HAP-1 (cell line): ENCODE measurements at regions not wholly inside any gene's neighbourhood (a gene's known extent, or its start where the extent isn't known, plus 50 kb on each side); places are given as distances from the start of the nearest gene placed in this dataset.

Source experiments
- DNase-seq, 2 experiments: peaks; one replicate each; pipeline ENCODE4 v3.0.0-alpha.2; 2016 to 2020; ENCODE audit warnings: low spot score in 2 of 2
- H3K27me3 ChIP-seq: fragments of 250-450 bp; sonication (Bioruptor Pico); 2 replicates; pipeline ENCODE4 v1.5.1; 2020; ENCODE audit warnings: low read depth, mild to moderate bottlenecking, moderate library complexity
- H3K36me3 ChIP-seq: fragments of 250-450 bp; sonication (Bioruptor Pico); replicated peaks from 2 replicates; pipeline ENCODE4 v1.5.1; 2020; ENCODE audit warnings: mild to moderate bottlenecking
- H3K4me1 ChIP-seq: fragments of 250-450 bp; sonication (Bioruptor Pico); 2 replicates; pipeline ENCODE4 v1.5.1; 2020; ENCODE audit warnings: mild to moderate bottlenecking
- H3K4me3 ChIP-seq: fragments of 250-450 bp; sonication (Bioruptor Pico); 2 replicates; pipeline ENCODE4 v1.5.1; 2020; ENCODE audit warnings: mild to moderate bottlenecking, moderate library complexity
- H3K9me3 ChIP-seq: fragments of 250-450 bp; sonication (Bioruptor Pico); 2 replicates; pipeline ENCODE4 v1.5.1; 2020; ENCODE audit warnings: mild to moderate bottlenecking, moderate library complexity
- in situ Hi-C: fragments of 300-500 bp; cut with MboI; formaldehyde crosslinking; loops from 3 replicates; pipeline ENCODE4 v1.14.3; 2020; ENCODE audit warnings: low sequenced_read_pairs, inconsistent platforms, mixed read lengths

GRCh38 chr20:48544402-48545339 lies 283.1 kb downstream of the PREX1 start:
- no peak overlapping the region for H3K4me3 ChIP-seq
- H3K4me1 ChIP-seq, result no peaks in the 10 kb centered on the region; the same call in 1 of the 2 replicates
- H3K9me3 ChIP-seq, result no peaks in the 10 kb centered on the region
- no peak for DNase-seq
- H3K27me3 ChIP-seq, result no peaks in the 10 kb centered on the region
- in situ Hi-C loops, result no loop called here
- H3K36me3 ChIP-seq, result no peaks in the 10 kb centered on the region

GRCh38 chr20:48541581-48542071 lies 286.2 kb downstream of the PREX1 start:
- in situ Hi-C loops, result no loop called here
- no peak for DNase-seq
- Histone ChIP-seq H3K9me3 (no peaks in the 10 kb centered on the region), H3K36me3 (no peaks in the 10 kb centered on the region), H3K4me3 (no peak overlapping the region), H3K4me1 (peaks cover 10% of the 10 kb centered on the region), H3K27me3 (no peaks in the 10 kb centered on the region)

GRCh38 chr20:48538856-48539255 lies 288.9 kb downstream of the PREX1 start:
- in situ Hi-C loops, result no loop called here
- Histone ChIP-seq H3K27me3 (no peaks in the 10 kb centered on the region), H3K4me1 (peaks cover 10% of the 10 kb centered on the region), H3K36me3 (no peaks in the 10 kb centered on the region), H3K4me3 (no peak overlapping the region), H3K9me3 (no peaks in the 10 kb centered on the region)
- DNase-seq, result no peak

DNA sequence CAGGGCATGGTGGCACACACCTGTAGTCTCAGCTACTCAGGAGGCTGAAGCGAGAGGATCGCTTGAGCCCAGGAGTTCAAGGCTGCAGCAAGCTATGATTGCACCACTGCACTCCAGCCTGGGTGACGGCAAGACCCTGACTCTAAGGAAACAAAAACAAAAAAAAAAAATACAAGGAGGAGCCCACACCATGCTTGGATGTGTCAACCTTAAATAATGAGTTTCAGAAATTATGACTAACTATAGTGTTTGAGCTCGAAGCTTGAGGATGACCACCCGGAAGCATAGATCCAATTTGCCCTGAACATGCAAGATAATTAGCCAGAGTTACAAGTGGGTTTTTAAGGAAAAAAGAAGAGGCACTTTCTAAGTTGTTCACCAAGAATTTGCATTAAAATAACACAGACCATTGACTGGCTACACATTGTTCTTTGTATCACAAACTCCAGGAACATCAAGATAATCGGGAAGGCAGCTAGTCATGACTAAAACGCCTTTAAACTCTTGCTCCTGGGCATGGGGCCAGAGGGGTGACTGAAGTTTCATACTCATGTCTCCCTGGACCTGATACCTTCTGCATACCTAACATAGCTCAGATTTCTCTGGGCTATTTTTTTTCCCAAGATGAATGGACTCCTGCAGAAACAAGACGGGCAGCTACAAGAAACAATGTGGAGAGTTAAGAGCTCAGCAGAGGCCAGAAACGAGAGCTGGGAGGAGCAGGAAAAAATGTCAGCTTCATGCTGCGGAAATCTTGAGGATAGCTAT lies 289.6 kb downstream of the PREX1 start:
- H3K9me3 ChIP-seq, result 0 out of 2 replicates have a peak, but pooled peaks cover 2% of the 10 kb centered on the region
- no peak overlapping the region for H3K4me3 ChIP-seq
- peak; percentile 53 to 75 for DNase-seq
- in situ Hi-C loops, result no loop called here
- H3K27me3 ChIP-seq, result no peaks in the 10 kb centered on the region
- no peaks in the 10 kb centered on the region for H3K36me3 ChIP-seq
- peaks cover 10% of the 10 kb centered on the region for H3K4me1 ChIP-seq

DNA sequence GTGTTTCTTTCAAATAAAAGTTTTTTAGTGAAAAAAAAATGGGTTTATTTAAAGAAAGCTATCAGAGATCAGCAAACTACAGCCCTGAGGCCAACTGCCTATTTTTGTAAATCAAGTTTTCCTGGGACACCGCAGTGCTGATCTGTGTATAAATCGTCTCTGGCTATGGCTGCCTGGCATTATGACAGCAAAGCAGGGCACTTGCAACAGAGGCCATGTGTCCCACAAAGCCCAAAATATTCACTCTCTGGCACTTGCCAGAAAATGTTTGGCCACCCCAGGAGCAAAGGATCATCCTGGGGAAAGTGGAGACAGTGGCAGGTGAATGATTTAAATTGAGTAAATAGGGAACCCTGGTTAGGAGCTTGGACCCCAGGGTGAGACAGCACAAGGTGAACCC lies 291.6 kb downstream of the PREX1 start:
- no peaks in the 10 kb centered on the region for H3K36me3 ChIP-seq
- H3K9me3 ChIP-seq, result 0 out of 2 replicates have a peak, but pooled peaks cover 4% of the 10 kb centered on the region
- H3K4me1 ChIP-seq, result peaks cover 10% of the 10 kb centered on the region
- in situ Hi-C loops, result no loop called here
- DNase-seq, result no peak
- no peak overlapping the region for H3K4me3 ChIP-seq
- H3K27me3 ChIP-seq, result no peaks in the 10 kb centered on the region

GRCh38 chr20:48535556-48535955 lies 292.2 kb downstream of the PREX1 start:
- H3K9me3 ChIP-seq, result 0 out of 2 replicates have a peak, but pooled peaks cover 4% of the 10 kb centered on the region
- in situ Hi-C loops, result no loop called here

DNA sequence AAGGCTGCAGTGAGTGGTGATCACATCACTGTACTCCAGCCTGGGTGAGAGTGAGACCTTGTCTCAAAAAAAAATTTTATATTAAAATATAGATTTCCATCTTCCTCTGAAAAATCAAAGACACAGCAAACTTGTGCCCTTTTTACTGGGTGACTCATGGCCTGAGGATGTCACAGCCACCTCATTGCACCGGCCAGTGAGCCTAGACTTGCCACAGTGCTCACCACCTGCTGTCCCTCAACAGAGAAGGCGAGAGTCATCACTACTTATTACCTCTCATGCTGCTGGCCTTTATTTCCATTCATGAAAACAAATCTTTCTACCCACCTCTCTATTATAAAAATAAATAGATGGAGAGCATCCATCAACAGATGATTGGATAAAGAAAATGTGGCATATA lies 295.8 kb downstream of the PREX1 start:
- DNase-seq, result no peak
- 0 out of 2 replicates have a peak, but pooled peaks cover 4% of the 10 kb centered on the region for H3K9me3 ChIP-seq
- no peak overlapping the region for H3K4me3 ChIP-seq
- no peaks in the 10 kb centered on the region for H3K36me3 ChIP-seq
- no peaks in the 10 kb centered on the region for H3K4me1 ChIP-seq
- H3K27me3 ChIP-seq, result no peaks in the 10 kb centered on the region; the same call in 1 of the 2 replicates
- in situ Hi-C loops, result no loop called here

More at GRCh38 chr20:48535556-48535955, 292.2 kb downstream of the PREX1 start:
- no peak overlapping the region for H3K4me3 ChIP-seq
- H3K36me3 ChIP-seq, result no peaks in the 10 kb centered on the region
- H3K4me1 ChIP-seq, result peaks cover 10% of the 10 kb centered on the region
- no peaks in the 10 kb centered on the region for H3K27me3 ChIP-seq
- no peak for DNase-seq

DNA sequence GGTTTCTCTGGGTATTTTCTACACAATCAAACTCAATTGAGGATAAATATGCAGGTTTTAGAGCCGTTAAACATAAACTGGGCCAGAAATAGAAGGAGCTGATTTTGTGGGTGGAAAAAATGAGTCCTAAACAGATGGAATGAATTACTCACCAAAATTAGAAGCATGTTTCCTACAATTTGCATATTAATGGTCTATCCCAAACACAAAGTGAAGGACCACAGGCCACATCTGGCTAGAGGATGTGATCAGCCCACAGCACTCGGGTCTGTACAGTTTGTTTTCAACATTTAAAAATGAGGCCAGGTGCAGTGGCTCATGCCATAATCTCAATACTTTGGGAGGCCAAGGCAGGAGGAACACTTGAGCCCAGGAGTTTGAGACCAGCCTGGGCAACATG lies 296.3 kb downstream of the PREX1 start:
- 0 out of 2 replicates have a peak, but pooled peaks cover 4% of the 10 kb centered on the region for H3K9me3 ChIP-seq
- in situ Hi-C loops, result no loop called here
- no peaks in the 10 kb centered on the region for H3K4me1 ChIP-seq
- H3K27me3 ChIP-seq, result no peaks in the 10 kb centered on the region; the same call in 1 of the 2 replicates
- DNase-seq, result no peak
- no peaks in the 10 kb centered on the region for H3K36me3 ChIP-seq
- no peak overlapping the region for H3K4me3 ChIP-seq

DNA sequence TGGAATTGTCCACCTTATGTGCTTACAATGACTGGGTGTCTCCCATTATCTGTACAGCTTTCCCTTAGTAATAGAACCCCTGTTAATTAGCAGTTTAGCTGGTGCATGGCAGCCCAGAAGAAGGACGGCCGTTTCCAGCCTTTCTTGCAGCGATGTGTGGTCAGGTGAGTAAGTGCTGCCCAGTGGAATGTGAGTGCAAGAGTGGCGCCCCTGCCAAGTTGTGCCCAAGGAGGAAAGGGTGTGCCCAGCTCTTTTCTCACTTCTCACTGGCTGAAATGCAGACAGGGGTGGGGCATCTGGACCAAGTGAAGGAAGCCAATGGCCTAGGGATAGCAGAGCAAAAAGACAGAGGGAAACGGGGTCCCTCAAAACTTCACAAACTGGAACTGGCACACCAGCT lies 296.8 kb downstream of the PREX1 start:
- in situ Hi-C loops, result no loop called here
- no peak for DNase-seq
- Histone ChIP-seq H3K27me3 (no peaks in the 10 kb centered on the region; the same call in 1 of the 2 replicates), H3K36me3 (no peaks in the 10 kb centered on the region), H3K4me1 (no peaks in the 10 kb centered on the region), H3K9me3 (0 out of 2 replicates have a peak, but pooled peaks cover 4% of the 10 kb centered on the region), H3K4me3 (no peak overlapping the region)

GRCh38 chr20:48528346-48528745 lies 299.5 kb downstream of the PREX1 start:
- no peaks in the 10 kb centered on the region; the same call in 1 of the 2 replicates for H3K27me3 ChIP-seq
- H3K4me1 ChIP-seq, result no peaks in the 10 kb centered on the region
- in situ Hi-C loops, result no loop called here

GRCh38 chr20:48527771-48528170 lies 300.0 kb downstream of the PREX1 start:
- Histone ChIP-seq H3K36me3 (no peaks in the 10 kb centered on the region), H3K9me3 (no peaks in the 10 kb centered on the region), H3K4me1 (no peaks in the 10 kb centered on the region), H3K4me3 (no peak overlapping the region), H3K27me3 (no peaks in the 10 kb centered on the region; the same call in 1 of the 2 replicates)
- in situ Hi-C loops, result no loop called here
- no peak for DNase-seq

More at GRCh38 chr20:48528346-48528745, 299.5 kb downstream of the PREX1 start:
- 0 out of 2 replicates have a peak, but pooled peaks cover 3% of the 10 kb centered on the region for H3K9me3 ChIP-seq
- no peak overlapping the region for H3K4me3 ChIP-seq
- DNase-seq, result no peak
- H3K36me3 ChIP-seq, result no peaks in the 10 kb centered on the region

GRCh38 chr20:48526936-48527335 lies 300.9 kb downstream of the PREX1 start:
- in situ Hi-C loops, result no loop called here
- Histone ChIP-seq H3K4me3 (no peak overlapping the region), H3K27me3 (no peaks in the 10 kb centered on the region; the same call in 1 of the 2 replicates), H3K4me1 (no peaks in the 10 kb centered on the region), H3K9me3 (no peaks in the 10 kb centered on the region), H3K36me3 (no peaks in the 10 kb centered on the region)
- DNase-seq, result no peak

DNA sequence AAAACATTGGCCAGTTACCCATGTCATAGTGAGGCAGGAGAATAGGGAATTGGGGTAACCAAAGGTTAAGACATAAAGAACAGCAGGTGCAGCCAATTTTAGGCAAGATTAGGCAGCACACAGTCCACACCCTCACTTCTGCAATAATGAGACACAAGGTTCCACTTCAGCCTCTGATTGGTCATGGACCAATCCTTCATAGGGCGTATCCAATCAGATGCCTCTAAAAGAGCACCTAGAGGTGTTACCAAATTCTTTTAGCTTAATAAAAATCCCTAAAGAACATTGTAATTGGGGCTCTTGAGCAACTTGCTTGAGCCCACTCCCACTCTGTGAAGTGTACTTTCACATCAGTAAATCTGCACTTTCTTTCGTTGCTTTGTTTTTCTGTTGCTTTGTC lies 302.4 kb downstream of the PREX1 start:
- H3K4me1 ChIP-seq, result no peaks in the 10 kb centered on the region
- DNase-seq, result no peak
- H3K27me3 ChIP-seq, result no peaks in the 10 kb centered on the region; the same call in 1 of the 2 replicates
- no peaks in the 10 kb centered on the region for H3K36me3 ChIP-seq
- in situ Hi-C loops, result no loop called here
- no peaks in the 10 kb centered on the region for H3K9me3 ChIP-seq
- H3K4me3 ChIP-seq, result no peak overlapping the region
